ENCODE measurements at regions not wholly inside any gene's neighbourhood (a gene's known extent, or its start where the extent isn't known, plus 50 kb on each side); places are given as distances from the start of the nearest gene placed in this dataset.
A peak's percentile ranks its signal among the peaks of the same experiment; 100 is the strongest.

- no peaks in the 10 kb centered on the region for H3K36me3 ChIP-seq (ENCODE audit: control insufficient read depth in 1 of 2, insufficient read depth in 2 of 2, low read length in 2 of 2)
- DNase-seq, result no peak
- H3K4me1 ChIP-seq (ENCODE audit: control insufficient read depth in 1 of 2, insufficient read depth in 2 of 2, low read length in 2 of 2), result peaks cover 0 to 14% of the 10 kb centered on the region in 2 experiments
- H3K9me3 ChIP-seq (ENCODE audit: insufficient read depth, low read depth, low read length), result no peaks in the 10 kb centered on the region
- no peaks in the 10 kb centered on the region for H3K79me2 ChIP-seq (ENCODE audit: control insufficient read depth, insufficient read depth, low read length, poor library complexity)
- peaks cover 3% of the 10 kb centered on the region for H3K79me1 ChIP-seq (ENCODE audit: low read length)
- H3K9ac ChIP-seq (ENCODE audit: low read length), result no peak overlapping the region
- no peak overlapping the region for H2BK5ac ChIP-seq (ENCODE audit: low read depth, low read length, poor library complexity)
- no peaks in the 10 kb centered on the region for H3K27me3 ChIP-seq (ENCODE audit: insufficient read depth, low read length)
- no peak overlapping the region for H3K23ac ChIP-seq (ENCODE audit: low read length)
- H4K8ac ChIP-seq (ENCODE audit: low read depth, low read length), result no peak overlapping the region
- no peak overlapping the region for H2AFZ ChIP-seq (ENCODE audit: insufficient read depth, low read length, poor library complexity)
- no peak overlapping the region for H4K91ac ChIP-seq (ENCODE audit: low read depth, low read length)
- no peak overlapping the region for H3K4ac ChIP-seq (ENCODE audit: low read depth, low read length)
- H2AK5ac ChIP-seq (ENCODE audit: low read length), result no peak overlapping the region
- no CpG with 5 or more reads among the region's 8 CpGs for WGBS (ENCODE audit: extremely low coverage, insufficient coverage, insufficient read length)
- H3K14ac ChIP-seq (ENCODE audit: low read length), result no peak overlapping the region
- no peak overlapping the region for H3K27ac ChIP-seq (ENCODE audit: low read depth, low read length)
- no peak overlapping the region for H3K18ac ChIP-seq (ENCODE audit: low read length)
- H4K12ac ChIP-seq (ENCODE audit: low read depth, low read length), result no peak overlapping the region
- H3K4me2 ChIP-seq (ENCODE audit: low read length), result no peak overlapping the region
- no peak overlapping the region for H2BK120ac ChIP-seq (ENCODE audit: insufficient read depth, low read length, poor library complexity)
- H3K4me3 ChIP-seq (ENCODE audit: low read depth, low read length), result no peak overlapping the region
- peak overlapping the region; percentile 48 for H2BK12ac ChIP-seq (ENCODE audit: low read length)
Observed at GRCh38 chr2:109683452-109683851, 69.3 kb downstream of the SOWAHC start.

DNA sequence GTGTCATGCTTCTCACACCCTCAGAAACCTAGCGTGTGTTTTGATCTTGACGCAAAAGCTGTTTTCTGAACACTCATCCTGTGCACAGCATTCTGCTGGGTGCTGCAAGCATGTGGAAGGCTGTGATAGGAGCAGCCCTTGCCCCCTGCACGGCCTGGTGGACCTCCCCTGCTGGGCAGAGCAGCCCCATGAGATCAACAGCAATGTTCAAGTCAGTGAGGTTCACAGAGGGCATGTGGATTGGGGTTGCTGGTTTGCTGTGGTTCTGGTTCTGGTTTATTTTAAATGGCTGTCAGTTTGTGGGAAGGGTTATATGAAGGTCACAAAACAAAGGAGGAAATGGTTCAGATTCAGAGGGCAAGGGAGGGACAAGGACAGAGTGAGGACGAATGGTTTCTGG lies 71.3 kb downstream of the SOWAHC start:
- Histone ChIP-seq H3K27me3 (ENCODE audit: insufficient read depth, low read length) (no peaks in the 10 kb centered on the region), H3K36me3 (ENCODE audit: control insufficient read depth in 1 of 2, insufficient read depth in 2 of 2, low read length in 2 of 2) (no peaks in the 10 kb centered on the region), H2BK120ac (ENCODE audit: insufficient read depth, low read length, poor library complexity) (no peak overlapping the region), H3K4me1 (ENCODE audit: control insufficient read depth in 1 of 2, insufficient read depth in 2 of 2, low read length in 2 of 2) (peaks cover 14 to 20% of the 10 kb centered on the region in 2 experiments), H2AK5ac (ENCODE audit: low read length) (no peak overlapping the region), H4K8ac (ENCODE audit: low read depth, low read length) (no peak overlapping the region), H4K12ac (ENCODE audit: low read depth, low read length) (no peak overlapping the region), H3K23ac (ENCODE audit: low read length) (no peak overlapping the region), H4K91ac (ENCODE audit: low read depth, low read length) (no peak overlapping the region), H3K4me3 (ENCODE audit: low read depth, low read length) (no peak overlapping the region), H3K9ac (ENCODE audit: low read length) (no peak overlapping the region), H3K14ac (ENCODE audit: low read length) (no peak overlapping the region), H3K4me2 (ENCODE audit: low read length) (no peak overlapping the region), H2BK12ac (ENCODE audit: low read length) (no peak overlapping the region), H2BK5ac (ENCODE audit: low read depth, low read length, poor library complexity) (no peak overlapping the region), H3K79me2 (ENCODE audit: control insufficient read depth, insufficient read depth, low read length, poor library complexity) (peaks cover 2% of the 10 kb centered on the region), H3K4ac (ENCODE audit: low read depth, low read length) (no peak overlapping the region), H3K9me3 (ENCODE audit: insufficient read depth, low read depth, low read length) (no peaks in the 10 kb centered on the region), H3K79me1 (ENCODE audit: low read length) (peaks cover 11% of the 10 kb centered on the region), H2AFZ (ENCODE audit: insufficient read depth, low read length, poor library complexity) (no peak overlapping the region), H3K27ac (ENCODE audit: low read depth, low read length) (no peak overlapping the region), H3K18ac (ENCODE audit: low read length) (no peak overlapping the region)
- no CpG with 5 or more reads among the region's 4 CpGs for WGBS (ENCODE audit: extremely low coverage, insufficient coverage, insufficient read length)
- DNase-seq, result no peak

DNA sequence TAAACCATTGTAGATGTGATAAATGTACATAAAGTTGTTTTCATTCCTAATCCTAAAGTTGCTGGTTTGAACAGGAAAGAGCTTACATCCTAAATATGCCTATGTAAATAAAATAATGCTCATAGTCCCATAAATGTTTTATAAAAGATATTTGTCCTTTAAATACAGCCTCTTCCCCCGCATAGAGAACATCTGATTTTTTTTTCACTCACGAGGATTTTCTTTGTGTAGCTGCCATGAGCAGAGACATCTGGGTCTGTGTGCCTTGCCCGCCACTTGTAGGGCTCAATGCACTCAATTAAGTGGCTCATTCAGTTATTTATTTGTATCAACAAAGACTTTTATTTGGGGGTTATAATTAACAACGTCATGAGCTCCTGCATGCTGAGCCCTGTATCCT lies 72.8 kb downstream of the SOWAHC start:
- H2AK5ac ChIP-seq (ENCODE audit: low read length), result no peak overlapping the region
- H3K79me1 ChIP-seq (ENCODE audit: low read length), result peaks cover 20% of the 10 kb centered on the region
- H2BK120ac ChIP-seq (ENCODE audit: insufficient read depth, low read length, poor library complexity), result no peak overlapping the region
- H3K4ac ChIP-seq (ENCODE audit: low read depth, low read length), result no peak overlapping the region
- no peak overlapping the region for H4K12ac ChIP-seq (ENCODE audit: low read depth, low read length)
- no CpG with 5 or more reads among the region's 4 CpGs for WGBS (ENCODE audit: extremely low coverage, insufficient coverage, insufficient read length)
- no peak overlapping the region for H3K18ac ChIP-seq (ENCODE audit: low read length)
- DNase-seq, result no peak
- H3K79me2 ChIP-seq (ENCODE audit: control insufficient read depth, insufficient read depth, low read length, poor library complexity), result peaks cover 2% of the 10 kb centered on the region
- H3K27ac ChIP-seq (ENCODE audit: low read depth, low read length), result no peak overlapping the region
- no peak overlapping the region for H3K23ac ChIP-seq (ENCODE audit: low read length)
- H3K4me1 ChIP-seq (ENCODE audit: control insufficient read depth in 1 of 2, insufficient read depth in 2 of 2, low read length in 2 of 2), result peaks cover 22 to 29% of the 10 kb centered on the region in 2 experiments
- H4K91ac ChIP-seq (ENCODE audit: low read depth, low read length), result no peak overlapping the region
- H3K36me3 ChIP-seq (ENCODE audit: control insufficient read depth in 1 of 2, insufficient read depth in 2 of 2, low read length in 2 of 2), result no peaks in the 10 kb centered on the region
- H3K14ac ChIP-seq (ENCODE audit: low read length), result no peak overlapping the region
- H3K4me3 ChIP-seq (ENCODE audit: low read depth, low read length), result no peak overlapping the region
- no peak overlapping the region for H2BK12ac ChIP-seq (ENCODE audit: low read length)
- no peak overlapping the region for H4K8ac ChIP-seq (ENCODE audit: low read depth, low read length)
- no peak overlapping the region for H2AFZ ChIP-seq (ENCODE audit: insufficient read depth, low read length, poor library complexity)
- H3K4me2 ChIP-seq (ENCODE audit: low read length), result no peak overlapping the region
- H3K27me3 ChIP-seq (ENCODE audit: insufficient read depth, low read length), result no peaks in the 10 kb centered on the region
- H2BK5ac ChIP-seq (ENCODE audit: low read depth, low read length, poor library complexity), result no peak overlapping the region
- H3K9me3 ChIP-seq (ENCODE audit: insufficient read depth, low read depth, low read length), result no peaks in the 10 kb centered on the region
- no peak overlapping the region for H3K9ac ChIP-seq (ENCODE audit: low read length)

DNA sequence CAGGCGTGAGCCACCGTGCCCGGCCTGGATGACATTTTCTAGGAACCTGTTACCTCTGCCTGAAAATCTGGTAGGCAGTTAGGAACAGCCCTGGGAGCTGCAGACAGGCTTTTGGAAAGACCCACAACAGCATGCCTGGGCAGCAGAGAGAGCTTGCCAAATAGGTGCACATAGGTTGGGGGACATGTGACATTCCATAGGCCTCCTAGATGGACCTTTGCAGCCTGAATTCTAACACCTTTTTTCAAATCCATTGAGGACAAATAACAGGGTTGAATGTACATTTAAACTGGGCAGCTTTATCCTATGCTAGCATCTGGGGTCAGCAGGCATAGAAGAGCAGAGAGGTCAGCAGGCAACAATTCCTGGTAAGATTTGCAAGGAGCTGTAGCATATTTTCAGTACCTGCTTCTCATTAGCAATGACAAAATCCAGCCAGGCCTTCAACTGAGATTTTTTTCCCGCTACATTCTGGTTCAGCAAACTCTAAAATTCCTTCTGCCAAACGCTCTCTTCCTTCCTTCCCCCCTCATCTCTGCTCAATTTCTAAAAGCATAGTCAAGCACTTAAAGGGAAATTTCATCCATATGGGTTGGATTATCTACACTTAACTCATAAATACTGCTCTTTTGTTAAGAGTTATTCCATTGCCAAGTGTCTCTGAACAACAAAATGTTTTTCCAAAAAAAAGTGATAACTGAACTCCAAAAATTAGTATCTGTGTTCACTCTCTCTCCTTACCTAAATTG lies 75.2 kb downstream of the SOWAHC start:
- Histone ChIP-seq H3K14ac (ENCODE audit: low read length) (no peak overlapping the region), H3K4ac (ENCODE audit: low read depth, low read length) (no peak overlapping the region), H2AK5ac (ENCODE audit: low read length) (no peak overlapping the region), H3K27me3 (ENCODE audit: insufficient read depth, low read length) (no peaks in the 10 kb centered on the region), H3K9me3 (ENCODE audit: insufficient read depth, low read depth, low read length) (no peaks in the 10 kb centered on the region), H3K27ac (ENCODE audit: low read depth, low read length) (peak overlapping the region; percentile 59), H3K4me1 (ENCODE audit: control insufficient read depth in 1 of 2, insufficient read depth in 2 of 2, low read length in 2 of 2) (peaks cover 37 to 43% of the 10 kb centered on the region in 2 experiments), H2AFZ (ENCODE audit: insufficient read depth, low read length, poor library complexity) (no peak overlapping the region), H3K4me3 (ENCODE audit: low read depth, low read length) (no peak overlapping the region), H3K4me2 (ENCODE audit: low read length) (no peak overlapping the region), H3K23ac (ENCODE audit: low read length) (no peak overlapping the region), H3K9ac (ENCODE audit: low read length) (no peak overlapping the region), H2BK120ac (ENCODE audit: insufficient read depth, low read length, poor library complexity) (peak overlapping the region; percentile 65), H4K8ac (ENCODE audit: low read depth, low read length) (peak overlapping the region; percentile 43), H3K79me2 (ENCODE audit: control insufficient read depth, insufficient read depth, low read length, poor library complexity) (peaks cover 2% of the 10 kb centered on the region), H3K18ac (ENCODE audit: low read length) (no peak overlapping the region), H3K79me1 (ENCODE audit: low read length) (peaks cover 38% of the 10 kb centered on the region), H2BK5ac (ENCODE audit: low read depth, low read length, poor library complexity) (peak overlapping the region; percentile 18), H4K12ac (ENCODE audit: low read depth, low read length) (no peak overlapping the region), H3K36me3 (ENCODE audit: control insufficient read depth in 1 of 2, insufficient read depth in 2 of 2, low read length in 2 of 2) (no peaks in the 10 kb centered on the region), H2BK12ac (ENCODE audit: low read length) (peak overlapping the region; percentile 6), H4K91ac (ENCODE audit: low read depth, low read length) (peak overlapping the region; percentile 84)
- no peak for DNase-seq
- WGBS (ENCODE audit: extremely low coverage, insufficient coverage, insufficient read length), result no CpG with 5 or more reads among the region's 5 CpGs

Measured in trophoblast cell (in vitro differentiated cells and primary cell).